ENCODE measurements at regions not wholly inside any gene's neighbourhood (a gene's known extent, or its start where the extent isn't known, plus 50 kb on each side); places are given as distances from the start of the nearest gene placed in this dataset.

DNA sequence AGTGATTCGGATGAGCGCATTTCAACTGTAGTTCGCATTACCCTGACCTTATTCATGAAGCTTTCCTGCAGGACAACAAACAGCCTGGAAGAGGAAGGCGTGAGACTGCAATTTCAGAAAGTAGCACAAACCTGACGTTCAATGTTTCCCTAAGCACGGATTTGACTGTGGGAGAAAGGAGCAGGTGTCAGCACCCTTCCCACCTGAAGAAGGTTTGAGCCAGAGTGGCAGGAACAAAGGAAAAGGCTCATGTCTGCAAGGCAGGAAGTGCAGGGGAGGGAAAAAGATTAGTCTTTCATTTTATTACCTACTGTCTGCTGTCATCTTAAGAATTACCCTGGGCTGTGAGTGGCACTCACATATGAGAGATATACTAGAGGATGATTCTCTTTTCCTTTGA lies 114.0 kb downstream of the MED10 start:
- no peak overlapping the region for H3K4me3 ChIP-seq (ENCODE audit: low read depth, low read length)
- no peak for DNase-seq (ENCODE audit: low read depth)
- TF ChIP-seq, protein P1, sequence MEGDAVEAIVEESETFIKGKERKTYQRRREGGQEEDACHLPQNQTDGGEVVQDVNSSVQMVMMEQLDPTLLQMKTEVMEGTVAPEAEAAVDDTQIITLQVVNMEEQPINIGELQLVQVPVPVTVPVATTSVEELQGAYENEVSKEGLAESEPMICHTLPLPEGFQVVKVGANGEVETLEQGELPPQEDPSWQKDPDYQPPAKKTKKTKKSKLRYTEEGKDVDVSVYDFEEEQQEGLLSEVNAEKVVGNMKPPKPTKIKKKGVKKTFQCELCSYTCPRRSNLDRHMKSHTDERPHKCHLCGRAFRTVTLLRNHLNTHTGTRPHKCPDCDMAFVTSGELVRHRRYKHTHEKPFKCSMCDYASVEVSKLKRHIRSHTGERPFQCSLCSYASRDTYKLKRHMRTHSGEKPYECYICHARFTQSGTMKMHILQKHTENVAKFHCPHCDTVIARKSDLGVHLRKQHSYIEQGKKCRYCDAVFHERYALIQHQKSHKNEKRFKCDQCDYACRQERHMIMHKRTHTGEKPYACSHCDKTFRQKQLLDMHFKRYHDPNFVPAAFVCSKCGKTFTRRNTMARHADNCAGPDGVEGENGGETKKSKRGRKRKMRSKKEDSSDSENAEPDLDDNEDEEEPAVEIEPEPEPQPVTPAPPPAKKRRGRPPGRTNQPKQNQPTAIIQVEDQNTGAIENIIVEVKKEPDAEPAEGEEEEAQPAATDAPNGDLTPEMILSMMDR (IDR thresholded peaks at IDR 0.05; ENCODE audit: insufficient read depth, low read length) = no peak

DNA sequence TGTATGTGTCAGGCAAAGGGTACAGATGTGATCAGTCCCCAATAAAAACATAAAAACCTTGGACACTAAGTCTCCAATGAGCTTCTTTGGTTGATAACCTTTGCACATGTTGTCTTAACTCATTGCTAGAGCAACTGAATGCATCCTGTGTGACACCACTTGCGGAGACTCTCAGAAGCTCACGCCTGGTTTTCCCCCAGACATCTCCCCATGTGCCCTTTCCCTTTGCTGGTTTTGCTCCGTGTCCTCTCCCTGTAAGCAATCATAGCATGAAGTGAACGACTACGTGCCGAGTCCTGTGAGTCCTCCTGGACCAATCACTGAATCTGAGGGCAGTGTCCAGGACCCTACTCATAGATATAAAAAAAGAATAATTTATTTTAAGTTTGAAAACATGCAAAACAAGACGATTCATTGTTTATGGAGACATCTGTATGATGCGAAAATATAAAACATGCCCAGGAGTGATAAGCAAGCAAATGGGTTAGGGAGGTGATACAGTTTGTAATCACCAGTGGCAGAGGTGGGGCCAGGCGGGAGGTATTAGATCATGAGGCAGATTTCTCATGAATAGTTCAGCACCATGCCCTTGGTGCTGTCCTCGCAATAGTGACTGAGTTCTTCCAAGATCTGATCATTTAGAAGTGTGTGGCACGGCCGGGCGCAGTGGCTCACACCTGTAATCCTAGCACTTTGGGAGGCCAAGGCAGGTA lies 115.5 kb downstream of the MED10 start:
- TF ChIP-seq, protein P1 (IDR thresholded peaks at IDR 0.05; ENCODE audit: insufficient read depth, low read length) = no peak
- DNase-seq (ENCODE audit: low read depth) = no peak
- H3K4me3 ChIP-seq (ENCODE audit: low read depth, low read length) = no peak overlapping the region

DNA sequence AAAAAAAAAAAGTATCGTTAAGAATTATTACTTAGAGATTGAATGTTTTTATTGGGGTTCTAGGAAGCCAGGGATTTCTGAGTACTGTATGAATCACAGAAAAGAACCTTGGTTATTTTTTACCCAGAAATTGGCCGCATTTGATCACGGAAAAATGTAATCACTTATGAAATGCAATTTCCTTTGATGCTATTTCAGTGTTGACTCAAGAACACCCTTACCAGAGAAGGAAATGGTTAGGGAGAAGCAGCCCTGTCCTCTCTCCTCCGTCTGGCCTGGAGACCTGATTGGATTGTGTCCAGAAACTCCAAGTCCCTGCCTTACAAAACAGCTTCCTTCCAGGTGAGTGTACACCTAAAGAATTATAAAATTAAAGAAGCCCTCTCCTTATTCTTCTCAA lies 116.7 kb downstream of the MED10 start:
- TF ChIP-seq, protein P1 (IDR thresholded peaks at IDR 0.05; ENCODE audit: insufficient read depth, low read length) = no peak
- no peak for DNase-seq (ENCODE audit: low read depth)
- no peak overlapping the region for H3K4me3 ChIP-seq (ENCODE audit: low read depth, low read length)

DNA sequence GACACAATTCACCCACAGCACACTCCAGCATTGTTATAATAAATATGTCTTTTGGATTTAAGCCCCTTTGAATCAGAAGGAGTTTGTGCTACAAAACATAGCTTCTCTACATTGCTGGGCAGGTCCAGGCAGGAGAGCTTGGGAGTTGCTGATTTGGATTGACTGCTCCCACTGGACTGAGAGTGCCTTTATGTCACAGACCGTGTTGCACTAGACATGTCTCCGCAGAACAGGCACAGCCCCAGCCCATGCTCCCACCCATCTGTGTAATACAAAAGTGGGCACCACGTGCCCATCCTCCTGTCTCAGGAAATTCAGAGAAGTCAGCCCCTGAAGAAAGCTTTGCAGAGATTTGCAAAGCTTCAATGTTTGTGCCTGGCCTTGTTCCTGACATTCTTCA lies 117.1 kb downstream of the MED10 start:
- TF ChIP-seq, protein P1 (IDR thresholded peaks at IDR 0.05; ENCODE audit: insufficient read depth, low read length) = no peak

DNA sequence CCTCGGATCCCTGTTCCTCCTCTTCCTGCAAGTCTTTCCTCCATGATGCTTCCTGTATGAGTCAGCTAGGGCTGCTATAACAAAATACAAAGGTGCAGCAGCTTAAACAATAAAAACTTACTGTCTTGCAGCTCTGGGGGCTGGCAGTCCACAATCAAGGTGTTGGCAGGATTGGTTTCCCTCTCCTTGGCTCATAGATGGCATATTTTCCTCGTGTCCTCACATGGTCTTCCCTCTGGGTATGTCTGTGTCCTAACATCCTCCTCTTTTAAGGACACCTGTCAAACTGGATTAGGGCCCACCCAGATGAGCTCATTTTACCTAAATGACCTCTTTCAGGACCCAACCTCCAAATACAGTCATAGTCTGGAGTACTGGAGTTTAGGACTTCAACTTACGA lies 117.5 kb downstream of the MED10 start:
- no peak overlapping the region for H3K4me3 ChIP-seq (ENCODE audit: low read depth, low read length)
- no peak for DNase-seq (ENCODE audit: low read depth)
- TF ChIP-seq, protein P1 (IDR thresholded peaks at IDR 0.05; ENCODE audit: insufficient read depth, low read length) = no peak

More for the DNA sequence above, 117.1 kb downstream of the MED10 start:
- no peak for DNase-seq (ENCODE audit: low read depth)
- no peak overlapping the region for H3K4me3 ChIP-seq (ENCODE audit: low read depth, low read length)

DNA sequence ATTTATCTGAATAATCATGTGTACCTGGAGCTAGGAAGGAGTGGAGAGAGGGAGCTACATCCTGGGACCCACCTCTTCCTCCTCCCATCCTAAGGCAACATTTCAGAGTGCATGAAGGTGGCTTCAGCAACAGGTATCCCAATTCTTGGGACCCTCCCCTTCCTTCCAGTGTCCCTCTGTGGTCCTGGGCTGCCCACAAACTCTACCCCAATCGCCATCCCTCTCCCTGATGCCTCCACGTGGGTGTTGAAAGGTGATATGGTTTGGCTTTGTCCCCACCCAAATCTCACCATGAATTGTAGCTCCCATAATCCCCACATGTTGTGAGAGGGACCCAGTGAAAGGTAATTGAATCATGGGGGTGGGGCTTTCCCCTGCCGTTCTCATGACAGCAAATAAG lies 121.4 kb downstream of the MED10 start:
- TF ChIP-seq, protein P1 (IDR thresholded peaks at IDR 0.05; ENCODE audit: insufficient read depth, low read length) = no peak
- DNase-seq (ENCODE audit: low read depth) = no peak
- H3K4me3 ChIP-seq (ENCODE audit: low read depth, low read length) = no peak overlapping the region

DNA sequence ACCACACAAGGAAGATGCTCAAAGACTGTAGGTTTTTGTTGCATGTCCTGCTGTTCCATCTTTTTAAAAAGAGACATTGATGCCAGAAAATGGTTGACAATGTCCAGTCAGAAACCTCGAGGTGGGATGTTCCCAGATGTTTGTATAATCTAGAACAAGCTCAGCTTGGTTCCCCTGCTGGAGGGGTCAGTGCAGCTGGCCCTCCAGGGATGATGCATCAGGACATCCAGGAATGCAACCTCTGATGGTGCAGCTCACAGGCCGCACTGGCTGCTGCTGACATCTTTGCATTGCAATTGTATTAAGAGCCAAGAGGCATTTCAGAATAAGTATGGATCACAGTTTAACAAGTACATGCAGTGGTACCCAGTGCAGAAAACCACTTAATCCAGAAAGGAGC lies 122.4 kb downstream of the MED10 start:
- no peak for DNase-seq (ENCODE audit: low read depth)
- H3K4me3 ChIP-seq (ENCODE audit: low read depth, low read length) = no peak overlapping the region
- TF ChIP-seq, protein P1 (IDR thresholded peaks at IDR 0.05; ENCODE audit: insufficient read depth, low read length) = no peak
